Hematopoietic multipotent progenitor cell treated with erythropoietin and hydrocortisone succinate and interleukin-3 and kit ligand, for 8 days (in vitro differentiated cells): ENCODE measurements at regions not wholly inside any gene's neighbourhood (a gene's known extent, or its start where the extent isn't known, plus 50 kb on each side); places are given as distances from the start of the nearest gene placed in this dataset.
A peak's percentile ranks its signal among the peaks of the same experiment; 100 is the strongest.

Experiments used
- DNase-seq: peaks from one replicate; pipeline ENCODE4 v3.0.0-alpha.2; 2015

- no peak for DNase-seq
These were observed 79.1 kb downstream of the TRIB2 start for GRCh38 chr2:12795851-12796250.

- no peak for DNase-seq
These were observed 79.9 kb downstream of the TRIB2 start for GRCh38 chr2:12796657-12797056.

GRCh38 chr2:12797815-12798214, 81.1 kb downstream of the TRIB2 start:
- DNase-seq, result no peak

GRCh38 chr2:12803607-12804006, 86.9 kb downstream of the TRIB2 start:
- no peak for DNase-seq

GRCh38 chr2:12804091-12804856, 87.5 kb downstream of the TRIB2 start:
- DNase-seq, result no peak

GRCh38 chr2:12805033-12805432, 88.3 kb downstream of the TRIB2 start:
- no peak for DNase-seq

- DNase-seq, result no peak
These were observed 90.0 kb downstream of the TRIB2 start for GRCh38 chr2:12806549-12807242.

GRCh38 chr2:12807907-12808810, 91.4 kb downstream of the TRIB2 start:
- no peak for DNase-seq

GRCh38 chr2:12809526-12809925, 92.8 kb downstream of the TRIB2 start:
- no peak for DNase-seq

- no peak for DNase-seq
These were observed 95.2 kb downstream of the TRIB2 start for GRCh38 chr2:12811916-12812315.

GRCh38 chr2:12813166-12813565, 96.4 kb downstream of the TRIB2 start:
- DNase-seq, result no peak

- no peak for DNase-seq
These were observed 99.9 kb downstream of the TRIB2 start for GRCh38 chr2:12816379-12817306.

- no peak for DNase-seq
These were observed 101.1 kb downstream of the TRIB2 start for GRCh38 chr2:12817870-12818269.

- no peak for DNase-seq
These were observed 101.8 kb downstream of the TRIB2 start for GRCh38 chr2:12818416-12819102.

GRCh38 chr2:12819103-12819475, 102.4 kb downstream of the TRIB2 start:
- no peak for DNase-seq

GRCh38 chr2:12819721-12820120, 103.0 kb downstream of the TRIB2 start:
- peak; percentile 13 for DNase-seq

GRCh38 chr2:12821656-12822055, 104.9 kb downstream of the TRIB2 start:
- no peak for DNase-seq

- DNase-seq, result no peak
These were observed 107.6 kb downstream of the TRIB2 start for GRCh38 chr2:12824351-12824777.

- no peak for DNase-seq
These were observed 108.1 kb downstream of the TRIB2 start for GRCh38 chr2:12824778-12825379.

- DNase-seq, result no peak
These were observed 110.0 kb downstream of the TRIB2 start for GRCh38 chr2:12826781-12827180.

- no peak for DNase-seq
These were observed 111.0 kb downstream of the TRIB2 start for GRCh38 chr2:12827721-12828120.
